GM10248 (cell line): ENCODE measurements at regions not wholly inside any gene's neighbourhood (a gene's known extent, or its start where the extent isn't known, plus 50 kb on each side); places are given as distances from the start of the nearest gene placed in this dataset.

Experiments
- CTCF ChIA-PET: fragments of 300-600 bp; sonication (Branson Sonifier 250); formaldehyde crosslinking; extraction: SDS; loops from one replicate; lab custom pipeline; 2021; ENCODE audit warnings: antibody characterized with exemption; lab: Yijun Ruan, JAX
- POLR2A ChIA-PET: fragments of 350-650 bp; sonication (Branson Sonifier 250); formaldehyde crosslinking; extraction: SDS; loops from one replicate; lab custom pipeline; 2020; ENCODE audit warnings: antibody characterized with exemption; lab: Yijun Ruan, JAX
- DNase-seq: peaks from one replicate; pipeline ENCODE4 v3.0.0; 2012; ENCODE audit errors: extremely low spot score
- TF ChIP-seq, protein P1 (sequence below): IDR thresholded peaks from 2 replicates; pipeline ENCODE4 v1.5.1; 2012; ENCODE audit warnings: mild to moderate bottlenecking, low read depth; ENCODE audit errors: extremely low read depth, missing control alignments, control extremely low read depth

DNA sequence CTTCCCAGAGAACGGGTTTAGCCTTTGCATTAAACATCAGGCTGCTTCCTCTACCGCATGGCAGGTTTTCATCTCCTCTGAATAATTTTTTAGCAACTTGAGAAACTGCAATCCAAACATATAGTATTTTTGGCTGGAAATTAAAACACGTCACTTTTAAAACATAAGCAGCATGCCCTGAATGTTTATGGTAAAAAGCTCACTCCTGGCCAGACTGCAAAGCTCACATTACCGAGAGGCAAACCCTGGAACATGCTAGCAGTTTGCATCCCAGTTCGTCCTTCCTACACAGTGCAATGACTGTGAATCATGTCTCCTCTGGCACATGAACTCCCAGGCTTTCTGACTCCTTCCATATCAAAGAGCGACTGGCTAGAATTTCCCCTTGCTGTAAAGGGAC is 312.3 kb downstream of the RRAGC start:
- CTCF ChIA-PET: interaction anchor here (0.9 to 1.6 kb wide), 2 partner anchors 12 to 20 kb away, joined by 3 to 5 read pairs; no protein-coding TSS in a partner anchor
- no peak for DNase-seq
- POLR2A ChIA-PET: no interaction called here
- TF ChIP-seq, protein P1, sequence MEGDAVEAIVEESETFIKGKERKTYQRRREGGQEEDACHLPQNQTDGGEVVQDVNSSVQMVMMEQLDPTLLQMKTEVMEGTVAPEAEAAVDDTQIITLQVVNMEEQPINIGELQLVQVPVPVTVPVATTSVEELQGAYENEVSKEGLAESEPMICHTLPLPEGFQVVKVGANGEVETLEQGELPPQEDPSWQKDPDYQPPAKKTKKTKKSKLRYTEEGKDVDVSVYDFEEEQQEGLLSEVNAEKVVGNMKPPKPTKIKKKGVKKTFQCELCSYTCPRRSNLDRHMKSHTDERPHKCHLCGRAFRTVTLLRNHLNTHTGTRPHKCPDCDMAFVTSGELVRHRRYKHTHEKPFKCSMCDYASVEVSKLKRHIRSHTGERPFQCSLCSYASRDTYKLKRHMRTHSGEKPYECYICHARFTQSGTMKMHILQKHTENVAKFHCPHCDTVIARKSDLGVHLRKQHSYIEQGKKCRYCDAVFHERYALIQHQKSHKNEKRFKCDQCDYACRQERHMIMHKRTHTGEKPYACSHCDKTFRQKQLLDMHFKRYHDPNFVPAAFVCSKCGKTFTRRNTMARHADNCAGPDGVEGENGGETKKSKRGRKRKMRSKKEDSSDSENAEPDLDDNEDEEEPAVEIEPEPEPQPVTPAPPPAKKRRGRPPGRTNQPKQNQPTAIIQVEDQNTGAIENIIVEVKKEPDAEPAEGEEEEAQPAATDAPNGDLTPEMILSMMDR: no peak

DNA sequence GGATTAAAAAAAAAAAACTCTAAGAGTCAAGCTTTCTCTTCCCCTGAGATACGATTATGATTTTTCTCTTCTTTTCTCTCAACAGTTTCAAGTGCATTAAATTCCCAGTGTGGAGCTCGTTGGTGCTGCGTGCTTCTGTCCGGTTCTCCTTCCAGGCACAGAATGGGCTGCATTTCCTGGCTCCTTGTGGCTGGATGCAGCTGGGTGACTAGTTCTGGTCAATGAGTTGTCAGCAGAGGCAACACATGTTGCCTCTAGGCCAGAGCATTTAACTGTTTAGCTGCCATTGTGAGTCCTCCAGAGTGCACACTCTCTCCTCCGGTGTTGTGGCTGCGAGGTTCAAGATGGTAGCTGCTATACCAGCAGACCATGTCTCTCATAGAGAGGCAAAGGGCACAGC is 312.9 kb downstream of the RRAGC start:
- TF ChIP-seq, protein P1: no peak
- POLR2A ChIA-PET: no interaction called here
- CTCF ChIA-PET: interaction anchor here (1.6 kb wide), 1 partner anchor 19 kb away, joined by 5 read pairs; no protein-coding TSS in a partner anchor
- no peak for DNase-seq

DNA sequence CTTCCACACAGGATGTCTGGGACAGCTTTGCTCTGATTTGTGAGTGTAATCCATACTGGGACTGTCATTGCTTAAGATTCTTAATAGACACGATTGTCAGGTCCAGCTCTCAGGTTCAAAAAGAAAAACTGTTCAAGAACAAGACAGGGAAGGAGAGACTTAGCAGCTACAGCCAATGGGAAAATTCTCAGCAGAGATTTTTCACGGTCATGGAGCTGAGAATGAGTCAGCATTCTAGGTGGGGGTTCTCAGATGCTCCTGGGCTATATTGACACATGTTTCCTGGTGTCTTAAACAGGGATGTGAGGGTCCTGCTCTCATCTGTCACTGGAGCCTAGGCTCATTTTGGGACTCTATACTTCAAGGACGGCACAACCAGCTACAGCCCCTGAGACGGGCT is 318.3 kb downstream of the RRAGC start:
- ChIA-PET CTCF (interaction anchor here (0.9 to 1.6 kb wide), 5 partner anchors 11 to 483 kb away, joined by 3 to 8 read pairs (median 5); no protein-coding TSS in a partner anchor), POLR2A (no interaction called here)
- TF ChIP-seq, protein P1: no peak
- DNase-seq: no peak

DNA sequence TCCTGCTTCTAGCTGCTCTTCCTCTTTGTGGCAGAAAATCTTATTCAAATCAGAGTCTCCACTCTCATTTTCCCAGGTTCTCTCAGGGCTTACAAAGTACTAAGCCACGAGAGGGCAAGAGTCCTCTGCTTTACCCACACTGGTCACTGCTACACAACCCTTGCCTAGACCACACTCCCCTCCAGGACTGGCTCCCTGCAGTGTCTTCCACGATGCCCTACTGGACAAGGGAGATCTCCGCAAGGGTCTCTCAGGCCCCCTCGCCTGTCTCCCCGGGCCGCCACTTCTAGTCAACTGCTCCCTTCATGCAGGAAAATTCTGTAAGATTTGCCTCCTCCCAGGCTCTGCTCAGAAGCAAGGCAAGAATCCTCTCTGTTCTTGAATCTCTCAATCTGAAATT is 319.6 kb downstream of the RRAGC start:
- TF ChIP-seq, protein P1: peak; percentile 23
- POLR2A ChIA-PET: no interaction called here
- CTCF ChIA-PET: interaction anchor here (1.0 kb wide), 1 partner anchor 13 kb away, joined by 5 read pairs; no protein-coding TSS in a partner anchor
- no peak for DNase-seq

DNA sequence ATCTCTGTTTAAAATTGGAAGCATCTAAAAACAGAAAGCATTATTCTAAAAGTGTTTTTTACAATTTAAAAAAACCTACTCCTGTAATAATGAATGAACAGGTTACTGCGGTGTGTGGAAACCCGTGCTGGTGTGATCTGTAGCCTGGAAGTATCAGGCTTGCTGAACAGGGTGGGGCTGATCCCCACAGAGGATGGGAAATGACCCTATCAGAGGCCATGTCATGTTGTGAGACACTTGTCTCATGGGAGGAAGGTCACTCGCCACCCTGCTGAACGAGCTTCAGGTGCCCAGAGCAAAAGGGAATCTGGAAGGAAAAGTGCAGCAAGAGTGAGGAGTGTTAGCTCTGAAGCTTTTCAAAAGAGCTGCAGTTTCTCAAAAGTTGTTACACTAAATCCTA is 320.7 kb downstream of the RRAGC start:
- ChIA-PET POLR2A (no interaction called here), CTCF (interaction anchor here (1.0 kb wide), 1 partner anchor 11 kb away, joined by 5 read pairs; no protein-coding TSS in a partner anchor)
- DNase-seq: no peak
- TF ChIP-seq, protein P1: no peak

DNA sequence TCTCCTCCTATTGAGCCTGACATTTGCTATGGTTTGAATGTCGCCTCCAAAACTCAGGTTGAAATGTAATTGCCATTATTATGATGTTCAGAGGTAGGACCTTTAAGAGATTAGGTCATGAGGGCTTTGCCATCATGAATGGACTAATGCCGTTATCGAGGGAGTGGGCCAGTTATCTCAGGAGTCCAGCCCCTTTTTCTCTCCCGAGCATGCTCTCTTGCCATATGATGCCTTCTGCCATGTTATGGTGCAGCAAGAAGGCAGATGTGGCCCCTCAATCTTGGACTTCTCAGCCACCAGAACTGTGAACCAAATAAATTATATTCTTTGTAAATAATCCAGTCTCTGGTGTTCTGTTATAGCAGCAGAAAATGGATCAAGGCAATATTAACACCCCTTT is 323.5 kb downstream of the RRAGC start:
- POLR2A ChIA-PET: no interaction called here
- DNase-seq: no peak
- CTCF ChIA-PET: interaction anchor here (0.9 to 1.8 kb wide), 4 partner anchors 8 to 36 kb away, joined by 3 to 5 read pairs (median 4); no protein-coding TSS in a partner anchor
- TF ChIP-seq, protein P1: no peak
